GM21576 (cell line): ENCODE measurements at regions not wholly inside any gene's neighbourhood (a gene's known extent, or its start where the extent isn't known, plus 50 kb on each side); places are given as distances from the start of the nearest gene placed in this dataset.

Source experiments
- ATAC-seq: cut with Tn5 transposase; IDR thresholded peaks from one replicate; pipeline ENCODE4 v1.9.1; 2021; ENCODE audit warnings: mild to moderate bottlenecking, moderate library complexity; ENCODE audit not compliant: unreplicated experiment

DNA sequence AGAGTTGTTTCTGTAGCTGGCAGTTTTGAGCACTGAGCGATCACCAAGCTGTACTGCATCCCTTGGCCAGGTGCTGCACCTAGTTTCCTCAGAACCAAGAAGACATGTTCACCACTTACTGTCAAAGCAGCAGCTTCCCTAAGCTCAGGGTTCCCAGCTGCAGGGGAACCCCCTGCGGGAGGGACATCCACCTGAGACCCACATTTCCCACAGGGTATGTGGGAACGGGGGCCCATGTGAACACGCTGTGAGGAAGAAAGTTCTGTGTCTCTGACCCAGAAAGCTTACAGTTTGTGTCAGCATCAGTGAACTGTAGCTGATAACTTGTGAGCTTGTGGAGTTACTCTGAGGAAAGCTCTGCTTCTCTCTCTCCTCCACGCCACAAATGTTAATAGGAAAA, 436.8 kb upstream of the IGFBP3 start:
- no peak for ATAC-seq

DNA sequence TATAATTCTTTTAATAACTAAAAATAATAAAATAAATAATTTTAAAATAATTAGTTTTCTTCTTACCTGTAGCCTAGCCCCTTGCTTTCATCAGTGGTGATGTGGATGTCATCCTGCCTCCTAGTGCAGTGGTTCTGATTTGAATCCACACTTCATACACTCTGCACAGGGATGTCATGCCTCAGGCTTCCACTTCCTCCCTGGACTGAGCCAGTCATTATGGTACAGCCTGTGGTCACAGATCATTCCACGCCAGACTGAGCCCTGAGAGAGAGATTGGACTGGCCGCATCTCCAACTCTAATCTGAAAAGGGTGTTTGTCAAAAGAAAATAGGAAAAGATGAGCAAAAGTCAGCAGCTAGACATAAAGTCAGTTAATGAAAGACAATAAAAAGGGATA, 436.2 kb upstream of the IGFBP3 start:
- ATAC-seq: no peak

DNA sequence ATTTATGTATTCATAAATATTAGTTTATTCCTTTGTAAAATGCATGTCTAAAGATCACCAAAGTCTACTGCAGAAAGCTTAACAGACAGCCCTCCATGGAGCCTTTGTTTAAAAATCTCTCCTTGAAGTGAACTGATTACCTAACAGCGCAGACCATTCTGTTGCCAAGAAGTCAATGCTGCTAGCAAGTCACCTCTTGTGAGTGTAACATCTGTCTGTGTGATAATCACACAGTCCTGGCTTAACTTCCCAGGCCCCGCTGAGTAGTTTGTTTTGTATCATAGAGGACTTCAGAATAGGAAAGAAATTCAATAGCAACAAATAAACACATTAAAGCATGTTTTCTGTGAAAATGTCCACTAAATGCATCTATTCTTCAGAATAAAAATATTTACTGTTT, 435.3 kb upstream of the IGFBP3 start:
- ATAC-seq: no peak

DNA sequence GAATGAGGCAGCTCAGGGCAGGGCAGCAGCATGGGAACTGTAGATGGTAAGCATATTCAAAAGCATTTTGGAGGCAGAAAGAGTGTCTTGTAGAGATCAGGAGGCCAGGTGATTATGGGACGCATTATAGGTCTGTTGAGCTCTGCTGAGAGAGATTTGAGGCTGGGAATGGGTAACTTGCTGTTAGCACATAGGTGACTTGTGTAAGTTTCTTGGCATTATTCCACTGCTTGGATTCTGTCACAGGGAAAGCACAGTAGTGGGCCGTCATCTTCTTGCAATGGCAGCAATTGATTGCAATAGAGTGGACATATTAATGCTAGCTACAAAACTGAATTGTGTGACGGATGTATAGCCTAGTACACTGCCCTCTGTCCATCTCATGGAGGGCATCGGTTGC, 434.3 kb upstream of the IGFBP3 start:
- no peak for ATAC-seq

DNA sequence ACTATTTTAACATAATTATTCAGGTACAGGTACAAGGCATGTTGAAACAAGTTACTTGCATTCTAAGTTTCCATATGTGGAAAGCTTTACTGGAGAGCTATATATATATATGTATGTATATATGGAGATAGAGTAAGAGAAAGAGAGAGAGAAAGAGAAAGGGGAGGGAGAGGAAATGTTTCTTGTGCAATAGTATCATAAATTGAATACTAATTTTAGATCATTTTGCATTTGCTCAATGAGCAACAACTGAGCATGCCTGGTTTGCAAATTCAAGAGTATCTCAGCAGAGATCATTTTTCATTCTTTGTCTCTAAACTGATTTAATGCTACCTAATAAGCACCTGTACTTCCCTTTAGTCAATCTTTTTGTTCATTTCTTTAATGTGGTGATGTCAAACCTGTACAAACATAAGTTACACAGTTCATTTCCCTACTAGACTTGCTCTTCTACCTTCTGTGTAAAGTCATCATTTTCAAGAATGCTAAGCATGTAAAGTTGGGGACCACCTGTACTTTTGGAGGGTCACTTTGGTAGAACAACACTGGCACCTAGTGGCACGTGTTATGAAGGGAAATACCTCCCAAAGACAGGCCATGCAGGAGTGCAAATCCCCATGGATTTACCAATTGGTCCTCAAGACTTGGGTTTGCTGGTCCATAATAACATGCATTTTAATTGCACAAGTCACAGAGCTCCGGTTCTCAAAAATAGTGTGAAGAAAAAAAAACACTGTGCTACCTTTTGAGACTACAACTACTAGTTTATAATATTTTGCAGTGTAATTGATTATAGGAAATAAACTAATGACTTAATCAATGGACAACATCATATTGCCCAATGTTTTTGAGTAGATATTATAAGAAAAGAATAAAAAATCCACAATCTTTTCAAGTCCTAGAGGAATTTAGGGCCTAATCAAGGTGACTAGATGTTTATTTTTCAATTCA, 431.2 kb upstream of the IGFBP3 start:
- ATAC-seq: no peak

DNA sequence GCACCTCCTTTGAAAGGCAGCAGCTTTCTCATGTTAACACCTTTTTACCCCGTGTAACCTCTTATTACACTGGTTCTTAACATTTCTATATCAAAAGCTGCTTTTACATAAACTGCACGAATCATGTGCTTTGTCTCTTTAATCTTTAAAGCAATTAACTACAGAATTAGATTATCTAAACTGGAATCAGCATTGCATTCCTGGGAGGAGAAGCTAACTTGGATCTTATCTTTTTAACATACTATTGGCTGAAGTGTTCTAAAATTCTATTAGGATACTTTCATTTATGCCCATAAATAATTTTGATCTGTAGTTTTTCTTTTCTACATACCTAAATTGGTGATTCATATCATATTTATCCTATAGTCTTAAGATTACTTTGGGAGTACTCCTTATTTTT, 428.4 kb upstream of the IGFBP3 start:
- no peak for ATAC-seq

DNA sequence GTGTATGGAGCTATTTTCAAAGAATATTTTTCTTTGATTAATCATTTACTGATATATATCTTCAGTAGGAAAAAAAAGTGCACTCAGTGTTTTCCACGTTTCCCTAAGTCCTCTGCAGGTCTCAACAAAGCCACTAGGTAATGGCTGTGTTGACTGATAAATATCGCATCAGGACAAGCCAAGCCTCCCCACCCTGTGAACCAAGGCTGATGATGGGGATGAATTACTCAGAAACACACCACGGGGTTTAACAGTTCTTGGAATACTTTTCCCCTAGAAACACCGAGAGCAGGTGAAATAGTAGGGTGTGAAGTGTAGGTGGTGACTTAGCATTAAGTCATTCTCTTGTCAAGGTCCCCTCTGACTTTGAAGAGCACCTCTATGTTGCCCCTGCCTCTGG, 423.5 kb upstream of the IGFBP3 start:
- no peak for ATAC-seq

DNA sequence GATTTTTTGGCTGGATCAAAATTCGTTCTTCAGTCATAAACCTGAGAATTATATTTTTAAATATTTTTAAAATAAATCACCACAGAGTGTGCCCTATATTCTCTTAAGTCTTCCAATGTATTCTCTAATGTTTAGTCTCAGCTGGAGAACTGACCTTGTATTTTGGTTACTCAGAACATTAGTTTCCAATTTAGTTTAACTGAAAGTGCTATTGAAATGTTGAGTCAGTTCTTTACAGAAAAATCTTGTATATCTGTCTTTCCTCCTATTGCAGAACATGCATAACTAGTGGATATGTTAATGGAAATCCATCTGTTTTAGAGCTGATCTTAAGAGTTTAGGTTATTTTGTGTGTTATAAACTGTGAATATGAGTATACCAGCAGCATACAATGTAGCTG, 422.7 kb upstream of the IGFBP3 start:
- ATAC-seq: no peak

DNA sequence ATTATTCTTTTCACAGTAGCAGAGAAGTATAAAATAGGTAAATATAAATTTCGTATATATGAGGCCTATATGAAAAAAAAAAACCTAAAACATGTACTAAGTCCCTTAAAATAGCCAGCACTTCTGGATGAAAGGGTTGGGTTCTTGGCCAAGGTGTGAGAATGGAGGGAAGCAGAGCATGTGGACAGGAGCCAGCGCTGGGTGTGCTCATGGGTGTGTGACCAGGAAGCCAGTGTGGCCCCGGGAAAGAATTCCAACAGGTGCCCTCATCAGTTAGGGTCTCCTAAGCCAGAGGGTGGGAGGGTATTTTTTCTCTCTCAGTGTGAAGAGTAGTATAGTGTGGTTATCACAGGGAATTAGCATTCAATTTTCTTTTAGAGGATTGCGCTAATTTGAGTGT, 401.9 kb upstream of the IGFBP3 start:
- no peak for ATAC-seq

DNA sequence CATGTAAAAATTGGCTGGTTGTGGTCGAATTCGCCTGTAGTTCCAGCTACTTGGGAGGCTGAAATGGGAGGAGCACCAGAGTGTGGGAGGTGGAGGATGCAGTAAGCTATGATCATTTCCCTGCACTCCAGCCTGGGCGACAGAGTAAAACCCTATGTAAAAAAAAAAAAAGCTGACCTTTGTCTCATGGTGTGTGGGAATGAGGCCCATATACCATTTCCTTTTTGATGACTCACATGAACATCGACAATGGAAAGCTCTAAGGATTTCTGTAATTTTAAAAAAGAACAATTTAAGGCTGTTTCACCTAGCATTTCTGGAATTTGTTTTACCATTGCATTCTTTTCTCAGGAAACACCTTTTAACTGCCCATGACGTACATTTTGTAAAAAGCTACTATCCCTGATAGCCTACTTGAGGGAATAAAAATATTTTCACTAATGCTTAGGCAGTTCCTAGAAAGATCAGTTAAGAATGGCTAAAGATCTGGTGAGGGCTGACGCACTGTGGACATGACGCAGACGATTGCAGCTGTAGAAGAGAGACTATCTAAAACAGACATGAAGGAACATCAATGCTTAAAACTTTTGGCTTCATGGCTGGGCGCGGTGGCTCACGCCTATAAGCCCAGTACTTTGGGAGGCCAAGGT, 400.6 kb upstream of the IGFBP3 start:
- no peak for ATAC-seq

DNA sequence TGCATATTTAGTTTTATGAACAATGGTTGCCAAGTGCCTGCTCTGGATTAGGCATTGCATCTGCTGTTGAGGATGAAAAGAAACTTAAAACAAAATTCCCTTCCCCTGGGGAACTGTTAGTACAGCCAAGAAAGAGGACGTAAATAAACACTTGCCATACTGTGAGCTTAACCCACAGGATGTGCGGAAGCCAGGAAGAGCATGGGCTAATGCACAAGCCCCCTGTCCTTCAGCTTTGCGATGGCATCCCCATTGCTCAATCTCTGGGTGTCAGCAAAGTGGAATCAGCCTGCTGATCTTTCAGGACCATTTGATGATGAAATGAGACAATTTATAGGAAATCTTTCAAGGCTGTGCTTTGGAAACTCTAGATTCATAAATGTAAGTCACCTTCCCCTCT, 399.9 kb upstream of the IGFBP3 start:
- ATAC-seq: no peak

DNA sequence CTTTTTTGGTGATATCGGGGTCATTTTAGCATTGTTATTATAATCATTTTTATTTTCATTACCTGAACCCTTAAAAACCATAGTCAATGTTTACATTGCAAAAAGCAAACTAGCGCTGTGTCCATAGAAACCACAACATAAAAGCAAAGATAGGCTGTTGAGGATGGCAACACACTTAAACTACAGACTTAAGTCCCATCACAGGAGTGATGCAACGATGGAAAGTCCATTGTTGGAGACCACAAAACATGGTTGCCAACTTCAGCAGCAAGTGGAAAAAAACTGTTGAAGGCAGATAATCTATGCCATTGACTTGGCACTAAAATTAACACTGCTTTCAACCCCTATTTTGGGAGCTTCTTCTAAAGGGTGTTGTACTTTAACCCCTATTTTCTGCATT, 398.8 kb upstream of the IGFBP3 start:
- no peak for ATAC-seq

DNA sequence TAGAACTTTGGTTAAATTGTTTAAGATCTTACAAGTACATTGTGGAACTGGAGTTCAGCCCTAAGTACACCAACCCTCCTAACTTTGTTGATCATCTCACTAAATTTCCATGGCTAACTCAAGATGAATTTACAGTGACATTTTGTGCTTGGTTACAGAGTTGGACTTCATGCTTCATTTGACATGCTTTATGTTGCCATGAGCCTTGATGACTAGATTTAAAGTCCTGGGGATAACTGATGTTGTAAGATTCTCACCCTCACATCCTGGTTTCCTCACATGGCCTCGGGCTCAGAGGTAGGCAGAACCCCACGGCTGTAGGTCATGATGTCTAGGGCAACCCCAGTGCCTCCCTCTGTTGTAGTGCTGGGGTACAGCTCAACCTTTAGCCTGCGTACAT, 397.2 kb upstream of the IGFBP3 start:
- no peak for ATAC-seq

DNA sequence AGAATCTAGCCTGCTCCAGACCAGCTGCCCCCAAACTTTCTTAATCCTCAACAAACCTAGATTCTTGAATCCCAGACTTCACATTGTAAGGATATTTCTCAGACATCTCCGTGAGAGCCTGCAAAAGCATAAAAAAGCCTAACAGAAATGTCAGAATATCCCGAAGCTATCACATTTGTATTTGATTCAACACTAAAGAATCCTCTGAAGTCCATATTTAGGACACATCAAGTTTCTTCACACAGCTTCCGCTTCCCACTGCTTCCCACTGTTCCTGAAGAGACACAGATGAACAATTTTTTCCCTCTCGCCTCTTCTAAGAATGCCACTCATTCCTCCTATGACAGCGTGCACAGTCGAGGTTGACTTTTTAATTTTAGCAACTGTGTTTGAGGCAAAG, 396.2 kb upstream of the IGFBP3 start:
- no peak for ATAC-seq

DNA sequence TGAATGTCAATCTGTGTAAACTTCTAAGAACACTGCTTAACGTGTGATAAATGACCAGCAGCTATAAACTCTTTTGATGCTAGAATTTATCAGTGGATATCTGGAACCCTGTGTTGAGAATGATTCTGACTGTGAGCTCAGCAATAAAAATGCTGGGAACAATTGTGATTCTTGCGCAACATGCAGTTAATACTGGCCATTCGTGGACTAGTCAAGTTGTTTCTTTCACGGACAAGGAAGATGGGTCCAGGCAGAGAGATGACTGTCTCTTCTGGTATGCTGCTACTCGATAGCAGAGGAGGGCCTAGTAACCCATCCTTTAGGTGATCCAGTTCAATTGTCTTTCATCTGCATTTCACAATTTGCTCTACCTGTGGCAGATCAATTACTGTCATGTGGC, 394.8 kb upstream of the IGFBP3 start:
- ATAC-seq: no peak

DNA sequence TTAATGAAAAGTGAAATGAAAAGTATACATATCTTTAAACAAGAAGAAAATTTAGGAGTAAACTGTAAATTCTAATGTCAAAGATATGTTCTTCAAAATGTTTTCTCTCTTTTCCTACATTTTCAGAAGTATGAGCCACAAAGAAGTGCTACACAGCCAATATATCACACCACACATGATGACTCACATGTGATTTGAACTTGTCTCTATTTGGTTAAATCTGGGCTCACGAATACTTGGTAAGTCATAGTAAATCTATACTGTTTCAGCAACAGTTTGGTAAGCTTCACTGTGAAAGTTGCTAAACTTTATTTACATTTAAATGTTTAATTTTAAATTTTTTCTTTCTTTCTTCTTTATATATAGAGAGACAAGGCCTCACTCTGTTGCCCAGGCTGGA, 380.6 kb upstream of the IGFBP3 start:
- ATAC-seq: no peak

DNA sequence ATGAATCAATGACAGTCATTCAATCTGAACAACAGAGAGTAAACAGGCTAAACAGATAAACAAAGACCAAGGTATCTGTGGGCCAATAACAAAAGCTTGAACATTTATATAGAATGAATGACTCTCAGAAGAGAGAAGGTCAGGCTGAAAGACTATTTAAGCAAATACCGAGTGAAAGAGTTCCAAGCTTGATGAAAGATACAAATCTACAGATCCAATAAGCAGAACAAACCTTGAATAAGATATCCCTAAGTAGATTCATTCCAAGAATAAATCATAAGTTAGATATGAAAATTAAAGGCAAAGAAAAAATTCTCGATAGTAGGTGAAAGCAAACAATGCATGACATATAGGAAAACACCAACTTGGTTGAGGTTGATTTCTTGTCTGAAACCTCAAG, 376.4 kb upstream of the IGFBP3 start:
- no peak for ATAC-seq

DNA sequence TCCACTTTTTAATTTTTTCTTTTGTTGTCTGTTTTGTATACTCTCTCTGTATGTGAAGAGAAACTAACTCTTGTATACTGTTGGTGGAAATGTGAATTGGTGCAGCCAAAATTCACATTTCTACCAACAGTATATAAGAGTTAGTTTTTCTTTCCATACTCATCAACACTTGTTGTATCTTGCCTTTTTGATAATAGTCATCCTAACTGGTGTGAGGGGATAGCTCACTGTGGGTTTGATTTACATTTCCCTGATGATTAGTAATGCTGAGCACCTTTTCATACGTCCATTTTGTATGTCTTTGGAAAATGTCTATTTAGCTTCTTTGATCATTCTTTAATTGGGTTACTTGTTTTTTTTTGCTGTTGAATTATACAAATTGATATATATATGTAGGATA, 375.5 kb upstream of the IGFBP3 start:
- no peak for ATAC-seq

DNA sequence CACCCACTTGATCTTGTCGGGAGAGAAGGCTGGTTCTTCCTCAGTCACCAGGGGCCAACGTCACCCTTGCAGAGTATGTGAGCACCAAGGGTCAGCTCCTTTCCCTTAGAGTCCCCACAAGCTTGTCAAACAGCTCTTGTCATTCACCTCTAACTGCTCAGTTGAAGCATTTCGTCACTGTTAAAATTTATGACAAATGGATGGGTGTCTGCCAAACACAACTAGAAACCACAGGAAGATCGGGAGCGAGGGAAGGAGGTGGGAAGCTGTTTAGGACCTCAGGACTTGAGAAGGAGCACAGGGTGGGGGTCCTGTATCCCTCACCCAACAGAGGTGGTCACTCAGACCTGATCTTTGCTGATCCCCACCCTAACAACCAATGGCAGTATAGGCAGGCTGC, 373.3 kb upstream of the IGFBP3 start:
- no peak for ATAC-seq

DNA sequence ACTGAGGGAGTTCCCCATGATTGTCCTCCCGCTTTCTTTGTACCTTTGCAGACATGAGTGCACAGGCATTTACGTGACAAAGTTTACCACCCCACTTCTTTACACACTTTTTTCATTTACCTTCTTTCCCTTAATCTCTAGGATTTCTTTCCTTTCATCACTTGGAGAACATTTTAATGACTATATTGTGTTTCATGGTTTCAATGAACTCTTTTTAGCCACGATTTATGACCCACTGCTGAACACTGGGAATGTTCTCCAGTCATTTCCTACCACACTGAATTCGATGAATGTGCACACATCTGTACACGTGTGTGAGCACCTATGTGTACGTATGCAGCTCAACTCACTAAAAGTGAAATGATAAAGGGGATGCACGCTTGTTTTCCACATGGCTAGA, 371.7 kb upstream of the IGFBP3 start:
- ATAC-seq: no peak

DNA sequence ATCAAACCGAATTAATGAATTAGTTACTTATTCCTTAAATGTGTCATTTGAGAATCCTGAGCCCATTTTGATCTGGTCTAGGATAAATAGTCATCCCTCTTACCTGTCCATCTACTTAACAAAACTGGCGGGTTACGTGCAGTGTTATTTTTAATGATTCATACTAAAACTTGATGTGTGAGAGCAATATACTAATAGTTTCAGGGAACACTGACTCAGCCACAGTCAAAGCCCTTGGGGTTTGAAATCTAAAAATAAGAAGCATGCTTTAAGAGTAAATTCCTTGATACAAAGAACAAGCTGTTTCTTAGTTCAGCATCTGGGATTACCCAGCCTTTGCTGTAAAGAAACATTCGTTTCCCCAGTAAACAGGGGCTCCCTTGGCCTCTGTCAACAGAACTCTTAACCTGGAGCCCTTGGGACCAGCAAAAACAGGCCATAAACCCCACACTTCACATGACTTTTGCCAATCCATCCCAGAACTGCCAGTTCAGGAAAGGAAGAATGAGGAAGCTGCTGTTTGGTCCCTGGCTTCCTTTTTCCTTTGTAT, 370.6 kb upstream of the IGFBP3 start:
- ATAC-seq: peak; percentile 62

DNA sequence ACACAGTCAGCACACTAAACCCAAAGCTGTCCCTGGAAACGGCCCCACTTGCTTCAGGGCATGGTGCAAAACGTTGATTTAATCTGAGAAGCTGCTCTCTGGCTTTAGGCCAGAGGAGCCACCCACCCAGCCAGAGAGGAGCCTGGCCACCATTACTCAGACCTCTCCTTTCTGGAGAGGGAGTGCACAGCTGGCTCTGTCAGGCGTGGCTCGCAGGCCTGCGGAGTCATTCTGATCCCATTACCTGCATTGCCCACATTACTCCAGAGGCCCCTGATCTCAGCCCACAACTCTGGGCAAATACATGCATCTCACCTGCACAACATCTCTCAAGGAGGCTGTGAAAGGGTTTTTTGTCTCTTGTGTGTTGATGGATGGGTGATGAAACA, 370.0 kb upstream of the IGFBP3 start:
- peak; percentile 69 for ATAC-seq
